GM21529 (cell line): ENCODE measurements at regions not wholly inside any gene's neighbourhood (a gene's known extent, or its start where the extent isn't known, plus 50 kb on each side); places are given as distances from the start of the nearest gene placed in this dataset.
"Not testable (repeated sequence)": the region's sequence is repeated elsewhere in the genome, so short reads cannot be mapped to it uniquely, and the experiment has no call there.

Experiments used
- ATAC-seq: cut with Tn5 transposase; IDR thresholded peaks from one replicate; pipeline ENCODE4 v1.9.1; 2021; ENCODE audit not compliant: unreplicated experiment

- no peak for ATAC-seq
These were observed 519.8 kb downstream of the PTPRU start for GRCh38 chr1:29756085-29756484.

- not testable (repeated sequence) for ATAC-seq
These were observed 519.2 kb downstream of the PTPRU start for GRCh38 chr1:29755412-29756015.

- ATAC-seq: no peak
These were observed 518.5 kb downstream of the PTPRU start for GRCh38 chr1:29754573-29755375.

DNA sequence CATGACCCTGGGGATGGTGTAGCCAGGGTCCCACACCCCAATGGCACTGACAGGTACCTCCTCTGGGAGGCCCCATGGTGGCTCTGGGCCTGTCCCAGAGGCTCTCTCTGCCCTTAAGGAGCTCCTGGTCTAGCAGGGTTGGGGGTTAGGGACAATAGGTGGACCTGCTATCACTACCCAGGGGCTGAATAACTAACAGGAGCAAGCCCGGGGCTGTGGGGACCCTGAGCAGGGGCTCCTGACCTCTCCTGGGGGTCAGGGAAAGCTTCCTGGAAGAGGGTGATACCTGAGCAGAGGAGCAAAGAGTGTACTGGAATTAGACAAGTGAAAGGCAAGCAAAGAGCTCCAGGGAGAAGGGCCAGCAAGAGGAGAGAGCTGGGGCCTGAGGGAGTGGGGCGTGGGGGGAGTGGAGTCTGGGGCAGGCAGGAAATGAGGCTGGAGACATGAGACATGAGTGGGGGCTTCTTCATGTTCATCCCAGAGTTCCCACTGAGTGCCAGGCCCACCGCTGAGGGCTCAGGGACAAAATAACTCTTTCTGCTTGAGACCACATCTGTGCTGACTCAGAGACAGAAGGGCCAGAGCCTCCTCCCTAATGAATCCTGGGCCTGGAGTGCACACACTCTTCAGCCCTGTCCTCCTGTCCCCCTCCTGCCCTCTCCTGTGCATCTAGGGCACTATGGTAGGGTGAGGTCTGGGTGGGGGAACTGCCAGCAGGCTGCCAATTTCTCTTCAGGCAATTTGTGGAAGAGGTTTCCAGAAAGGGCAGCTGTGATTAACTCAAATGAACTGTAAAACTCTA is 517.6 kb downstream of the PTPRU start:
- no peak for ATAC-seq

- no peak for ATAC-seq
These were observed 516.9 kb downstream of the PTPRU start for GRCh38 chr1:29753244-29753643.

DNA sequence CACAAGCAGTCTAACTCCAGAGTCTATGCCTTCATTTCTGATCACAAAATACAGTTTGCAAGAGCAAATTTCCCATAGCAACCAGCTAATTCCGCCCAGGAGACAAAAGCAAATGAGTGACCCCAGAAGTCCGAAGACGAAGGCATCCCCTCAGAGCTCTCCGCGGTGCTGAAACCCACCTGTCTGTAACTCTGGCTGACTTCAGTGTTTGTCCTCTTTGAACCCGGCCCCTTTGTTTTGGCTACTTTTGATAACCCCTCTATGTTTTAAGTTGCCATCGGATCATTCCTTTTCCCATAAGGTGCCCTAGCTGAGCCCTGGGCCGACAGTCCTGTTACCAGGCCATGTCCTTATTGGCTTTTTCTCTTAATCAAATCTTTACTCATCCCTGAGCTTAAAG is 515.8 kb downstream of the PTPRU start:
- ATAC-seq: no peak

DNA sequence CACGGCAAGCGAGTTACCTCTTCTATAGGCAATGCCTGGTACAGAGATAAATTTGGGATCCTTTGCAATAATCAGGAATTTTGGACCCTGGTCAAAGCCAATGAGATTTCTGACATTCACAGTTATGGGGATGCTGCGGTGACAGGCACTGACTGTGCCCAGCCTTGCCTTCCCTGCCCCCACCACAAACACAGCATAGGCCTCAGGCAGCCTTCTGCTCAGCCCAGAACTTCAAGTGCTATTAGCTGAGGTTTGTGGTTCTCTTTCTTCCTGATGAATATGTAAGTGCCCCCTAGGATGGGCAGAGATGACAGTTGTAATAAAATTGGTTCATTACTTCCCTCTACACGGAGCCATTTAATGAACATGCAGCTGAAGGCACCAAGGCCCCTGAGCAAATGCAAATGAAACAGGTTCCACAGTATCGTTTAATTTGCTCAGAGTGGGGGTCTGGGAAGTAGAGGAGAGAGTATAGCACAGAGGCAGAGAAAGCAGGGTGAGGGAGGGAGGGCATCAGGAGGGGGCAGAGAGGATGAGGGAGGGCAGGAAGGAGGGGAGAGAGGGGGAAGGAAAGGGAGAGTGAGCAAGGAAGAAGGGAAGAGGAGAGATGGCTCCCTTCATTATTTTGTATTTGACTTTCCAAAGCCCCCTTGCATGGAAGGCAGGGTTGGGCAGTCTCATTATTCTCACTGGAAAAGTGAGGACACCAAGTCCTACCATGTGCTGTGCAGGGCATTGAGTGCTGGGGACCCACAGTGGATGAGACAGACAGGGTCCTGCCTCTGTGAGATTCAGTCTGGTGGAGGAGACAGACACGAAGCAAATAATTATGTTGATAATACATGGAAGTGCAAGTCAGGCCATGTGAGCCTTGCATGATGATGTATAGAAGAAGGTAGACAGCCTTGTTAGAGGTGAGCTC is 513.0 kb downstream of the PTPRU start:
- ATAC-seq: no peak

DNA sequence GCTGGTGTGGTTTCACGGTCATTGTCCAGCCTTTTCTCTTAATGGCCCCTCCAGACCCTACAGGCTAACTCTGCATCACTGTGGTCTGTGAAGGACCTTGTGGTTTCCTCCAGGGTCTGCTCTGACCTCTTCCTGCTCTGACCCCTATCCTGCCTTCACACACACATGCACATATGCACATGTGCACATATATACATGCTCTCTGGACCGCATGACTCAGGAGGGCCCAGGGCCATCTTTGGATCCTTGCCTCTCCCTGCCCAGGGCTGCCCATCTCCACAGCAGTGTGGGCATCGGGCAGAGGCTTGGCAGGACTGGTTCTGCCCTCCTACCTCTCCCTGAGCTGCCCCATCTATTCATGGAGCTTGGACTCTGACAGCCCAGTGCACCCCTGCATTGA is 510.9 kb downstream of the PTPRU start:
- no peak for ATAC-seq

DNA sequence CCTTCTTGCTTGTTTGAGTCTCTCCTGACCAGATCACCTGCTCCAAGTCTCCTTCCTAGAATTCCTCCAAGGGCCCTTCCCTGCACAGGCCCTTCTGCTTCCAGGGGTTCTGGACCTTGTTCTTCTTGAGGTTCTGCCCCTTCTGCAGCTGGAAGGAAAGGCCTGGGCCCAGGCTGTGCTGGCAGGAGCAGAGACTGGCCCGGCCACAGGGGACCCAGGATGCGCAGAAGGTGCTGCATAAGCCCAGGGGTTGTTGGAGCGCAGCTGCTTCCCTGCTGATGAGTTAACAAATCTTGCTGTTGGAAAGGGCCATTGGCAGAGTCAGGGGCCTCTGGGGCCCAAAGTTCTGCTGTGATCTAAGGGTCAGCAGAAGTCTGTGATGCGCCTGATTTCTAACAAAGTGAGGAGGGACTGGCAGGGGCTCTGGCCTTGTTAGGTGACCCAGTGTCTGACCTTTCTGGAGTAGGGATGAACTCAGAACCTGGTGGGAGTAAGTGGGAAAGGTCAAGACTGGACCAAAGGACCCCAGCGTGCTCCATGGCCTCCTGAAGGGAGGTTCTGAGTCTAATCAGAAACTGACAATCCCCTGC is 509.8 kb downstream of the PTPRU start:
- ATAC-seq: no peak

DNA sequence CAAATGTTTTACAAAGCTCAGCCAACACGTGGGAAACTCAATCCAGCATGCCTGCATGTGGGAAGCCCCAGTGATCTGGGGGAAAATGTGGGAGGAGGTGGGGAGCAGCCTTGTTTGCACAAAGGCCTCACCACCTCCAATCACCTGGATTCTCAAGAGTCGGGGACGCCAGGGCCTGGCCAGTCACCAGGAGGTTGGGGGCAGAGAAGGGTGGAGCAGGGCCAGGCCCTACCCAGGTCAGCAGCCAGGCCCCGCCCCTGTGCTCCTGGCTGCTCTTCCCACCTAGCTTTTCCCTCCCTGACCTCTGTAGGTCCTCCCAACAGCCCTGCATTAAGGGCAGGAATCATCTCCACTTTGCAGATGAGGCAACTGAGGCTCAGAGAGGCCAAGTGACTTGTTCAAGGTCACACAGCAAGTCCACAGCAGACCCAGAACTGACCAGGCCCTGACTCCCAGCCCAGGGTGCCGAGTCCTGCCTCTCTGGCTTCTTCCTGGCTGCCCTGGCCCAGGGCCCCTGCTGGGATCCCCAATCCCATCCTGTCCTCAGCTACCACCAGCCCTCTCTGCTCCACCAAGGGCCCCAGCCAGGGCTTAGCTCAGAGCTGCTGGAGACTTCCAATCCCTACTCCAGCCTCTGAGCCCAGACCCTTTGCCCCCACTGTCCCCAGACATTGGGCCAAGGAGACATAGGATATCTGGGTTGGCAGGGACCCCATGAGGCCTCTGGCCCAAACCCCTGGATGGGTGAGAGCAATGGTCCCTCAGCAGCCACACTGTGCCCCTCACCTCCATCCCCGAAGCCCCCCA is 508.6 kb downstream of the PTPRU start:
- no peak for ATAC-seq

DNA sequence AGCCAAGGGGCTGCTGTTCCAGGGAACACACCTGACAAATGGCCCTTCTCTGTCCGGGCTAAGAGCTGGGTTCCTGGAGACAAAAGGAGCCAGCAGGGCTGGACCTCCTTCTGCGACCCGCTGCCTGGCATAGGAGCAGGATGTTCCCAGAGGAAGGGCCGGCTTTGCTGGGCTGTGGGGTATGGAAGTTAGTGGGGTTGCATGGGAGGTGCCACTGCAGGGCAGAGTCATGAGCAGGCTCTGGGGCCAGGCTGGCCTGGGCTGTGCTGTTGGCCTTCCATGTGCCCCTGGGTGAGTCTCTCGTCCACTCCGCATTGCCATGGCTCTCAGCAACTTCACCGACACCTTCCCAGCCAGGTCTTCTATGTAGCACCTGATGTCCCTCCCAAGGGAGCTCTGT is 507.6 kb downstream of the PTPRU start:
- ATAC-seq: no peak

DNA sequence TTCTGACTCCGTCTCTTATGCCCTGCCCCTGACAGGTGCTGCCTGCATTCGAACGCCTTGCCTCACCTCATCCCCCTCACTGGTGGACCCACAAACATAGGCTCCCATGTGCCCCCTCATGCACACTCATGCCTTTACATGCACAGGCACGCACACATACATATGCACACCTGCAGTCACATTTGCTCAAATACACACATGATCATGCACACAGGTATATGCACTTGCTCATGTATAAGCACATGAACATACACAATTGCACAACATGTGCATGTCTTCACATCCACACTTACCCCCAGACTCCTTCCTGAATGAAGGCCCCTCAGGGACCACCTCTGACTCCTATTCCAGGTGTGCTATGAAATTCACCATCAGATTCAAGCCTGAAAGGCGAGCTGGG is 506.9 kb downstream of the PTPRU start:
- ATAC-seq: no peak

GRCh38 chr1:29739176-29739575 is 502.9 kb downstream of the PTPRU start:
- no peak for ATAC-seq

- ATAC-seq: no peak
These were observed 500.4 kb downstream of the PTPRU start for GRCh38 chr1:29736582-29737188.

DNA sequence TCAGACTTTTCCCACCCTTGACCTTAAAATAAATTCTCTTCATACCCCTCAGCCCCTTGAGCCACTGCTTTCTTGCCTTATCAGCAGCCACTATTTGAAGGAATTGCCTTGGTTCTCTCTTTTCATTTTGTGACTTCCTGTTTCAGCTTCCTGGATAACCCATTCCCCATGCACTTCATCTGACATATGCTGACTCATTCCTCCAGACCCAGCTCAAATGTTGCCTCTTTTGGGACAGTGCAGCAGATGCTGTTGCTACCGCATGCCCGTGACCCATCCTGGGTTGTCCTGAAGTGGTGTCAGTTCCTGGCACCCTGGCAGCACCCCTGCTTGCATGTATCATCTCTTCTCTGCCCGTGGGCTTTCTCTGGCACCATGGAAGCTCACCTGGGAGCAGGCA is 496.1 kb downstream of the PTPRU start:
- ATAC-seq: no peak

DNA sequence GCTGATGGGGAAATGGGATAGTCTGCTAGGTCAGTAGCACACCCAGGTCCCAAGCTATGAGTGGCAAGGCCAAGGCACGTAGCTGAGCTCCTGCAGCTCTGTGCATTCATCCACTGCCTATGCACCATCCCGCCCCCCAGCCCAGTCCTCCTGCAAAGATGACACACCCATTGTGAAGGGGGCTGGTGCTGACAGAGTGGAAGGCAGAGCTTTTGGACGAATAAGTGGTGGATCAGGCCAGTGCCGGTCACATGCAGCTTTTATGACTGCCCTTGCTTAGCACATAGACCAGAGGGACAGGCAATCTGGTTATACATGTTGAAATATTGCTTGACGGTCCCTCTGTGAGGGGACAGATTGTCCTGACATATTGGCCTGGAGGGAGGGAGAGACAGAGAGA is 494.3 kb downstream of the PTPRU start:
- no peak for ATAC-seq

DNA sequence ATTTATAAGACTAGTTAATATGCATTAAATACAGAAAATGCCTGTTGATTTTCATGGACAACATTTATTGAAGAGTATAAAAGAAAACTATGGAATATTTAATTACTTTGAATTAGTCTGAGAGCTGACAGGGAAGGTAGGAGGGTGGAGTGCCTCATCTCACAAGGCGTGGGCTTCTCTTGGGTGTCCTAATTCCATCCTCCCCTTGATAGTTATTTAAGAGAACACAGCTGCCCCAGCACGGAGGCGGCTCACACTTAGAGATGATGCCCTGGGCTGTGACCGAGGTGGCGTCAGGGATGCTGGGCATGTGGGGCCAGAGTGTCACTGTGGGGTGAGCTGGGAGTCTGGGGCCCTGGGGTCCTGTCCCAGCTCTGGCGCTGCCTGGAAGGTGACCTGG is 493.0 kb downstream of the PTPRU start:
- ATAC-seq: no peak

DNA sequence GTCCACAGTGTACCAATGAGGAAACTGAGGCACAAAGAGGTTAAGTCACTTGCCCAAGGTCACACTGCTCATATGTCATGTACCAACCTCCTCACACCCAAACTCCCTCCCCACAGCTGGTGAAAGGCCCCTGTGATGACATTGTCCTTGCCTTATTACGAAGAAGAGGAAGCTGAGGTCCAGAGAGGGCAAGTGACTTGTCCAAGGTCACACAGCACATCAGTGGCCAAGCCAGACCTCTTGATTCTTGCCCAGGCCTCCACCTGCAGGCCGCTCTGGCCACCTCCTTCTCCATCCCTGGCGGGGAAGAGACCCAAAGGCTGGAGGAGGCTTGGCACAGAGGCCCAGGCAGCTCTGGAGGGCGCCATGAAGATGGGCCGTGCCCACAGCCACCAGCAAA is 492.4 kb downstream of the PTPRU start:
- no peak for ATAC-seq

- ATAC-seq: no peak
These were observed 488.9 kb downstream of the PTPRU start for GRCh38 chr1:29725262-29725661.
